Astrocyte of the spinal cord (primary cell): ENCODE measurements at regions not wholly inside any gene's neighbourhood (a gene's known extent, or its start where the extent isn't known, plus 50 kb on each side); places are given as distances from the start of the nearest gene placed in this dataset.
"Not testable (repeated sequence)": the region's sequence is repeated elsewhere in the genome, so short reads cannot be mapped to it uniquely, and the experiment has no call there.

ENCODE experiments used
- DNase-seq: peaks from one replicate; pipeline ENCODE4 v3.0.0; 2011; ENCODE audit warnings: low read depth, low spot score
- H3K4me3 ChIP-seq: 2 replicates; pipeline ENCODE4 v1.5.1; 2011; ENCODE audit warnings: low read depth, mild to moderate bottlenecking, low read length, moderate library complexity
- in situ Hi-C: cut with HindIII; loops from 2 replicates; pipeline ENCODE4 v1.10.0; 2017; ENCODE audit warnings: low sequenced_read_pairs
- TF ChIP-seq, protein P1 (sequence below): IDR thresholded peaks from 2 replicates; pipeline ENCODE4 v1.5.1; 2012; ENCODE audit warnings: low read depth, mild to moderate bottlenecking, low read length, inconsistent platforms

DNA sequence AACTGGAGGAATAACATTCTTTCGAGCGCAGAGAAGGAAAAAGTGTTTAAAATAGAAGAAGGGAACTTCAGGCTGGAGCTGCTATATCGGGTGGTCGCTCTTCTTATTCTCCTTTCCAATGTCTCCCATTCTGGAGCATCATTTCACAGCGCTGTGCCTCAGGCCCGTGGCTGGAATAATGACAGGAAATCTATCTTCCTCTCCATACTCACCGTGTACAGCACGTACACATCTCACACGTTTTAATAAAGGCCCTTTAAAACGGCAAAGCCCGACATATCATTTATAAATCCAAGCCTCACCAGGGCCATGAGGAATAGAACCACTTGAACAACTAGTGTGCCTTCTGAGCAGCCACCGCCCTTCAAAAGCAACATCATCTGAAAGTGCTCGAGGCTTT, 264.4 kb downstream of the TEX29 start:
- in situ Hi-C loops, result no loop called here
- DNase-seq, result no peak
- H3K4me3 ChIP-seq, result no peak overlapping the region
- TF ChIP-seq, protein P1, sequence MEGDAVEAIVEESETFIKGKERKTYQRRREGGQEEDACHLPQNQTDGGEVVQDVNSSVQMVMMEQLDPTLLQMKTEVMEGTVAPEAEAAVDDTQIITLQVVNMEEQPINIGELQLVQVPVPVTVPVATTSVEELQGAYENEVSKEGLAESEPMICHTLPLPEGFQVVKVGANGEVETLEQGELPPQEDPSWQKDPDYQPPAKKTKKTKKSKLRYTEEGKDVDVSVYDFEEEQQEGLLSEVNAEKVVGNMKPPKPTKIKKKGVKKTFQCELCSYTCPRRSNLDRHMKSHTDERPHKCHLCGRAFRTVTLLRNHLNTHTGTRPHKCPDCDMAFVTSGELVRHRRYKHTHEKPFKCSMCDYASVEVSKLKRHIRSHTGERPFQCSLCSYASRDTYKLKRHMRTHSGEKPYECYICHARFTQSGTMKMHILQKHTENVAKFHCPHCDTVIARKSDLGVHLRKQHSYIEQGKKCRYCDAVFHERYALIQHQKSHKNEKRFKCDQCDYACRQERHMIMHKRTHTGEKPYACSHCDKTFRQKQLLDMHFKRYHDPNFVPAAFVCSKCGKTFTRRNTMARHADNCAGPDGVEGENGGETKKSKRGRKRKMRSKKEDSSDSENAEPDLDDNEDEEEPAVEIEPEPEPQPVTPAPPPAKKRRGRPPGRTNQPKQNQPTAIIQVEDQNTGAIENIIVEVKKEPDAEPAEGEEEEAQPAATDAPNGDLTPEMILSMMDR, result no peak

DNA sequence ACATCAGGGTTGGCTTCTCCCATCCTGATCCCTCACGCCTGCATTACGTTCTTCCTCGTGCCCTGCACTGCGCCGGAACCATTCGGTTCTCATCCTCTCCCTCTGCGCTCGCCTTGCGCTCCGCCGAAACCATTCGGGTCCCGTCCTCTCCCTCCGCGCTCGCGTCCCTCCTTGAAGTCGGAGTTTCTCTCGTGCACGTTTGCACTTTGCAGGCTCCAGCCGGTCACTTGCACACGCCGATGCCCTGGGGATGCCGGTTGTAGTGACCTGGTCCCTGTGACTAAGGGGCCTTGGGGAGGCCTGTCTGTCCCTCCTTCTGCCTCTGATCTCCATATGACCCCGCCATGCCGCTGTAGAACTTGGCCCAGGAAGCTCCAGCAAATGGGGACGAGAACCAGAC, 265.8 kb downstream of the TEX29 start:
- H3K4me3 ChIP-seq, result no peak overlapping the region
- TF ChIP-seq, protein P1, result no peak
- in situ Hi-C loops, result no loop called here
- no peak for DNase-seq

DNA sequence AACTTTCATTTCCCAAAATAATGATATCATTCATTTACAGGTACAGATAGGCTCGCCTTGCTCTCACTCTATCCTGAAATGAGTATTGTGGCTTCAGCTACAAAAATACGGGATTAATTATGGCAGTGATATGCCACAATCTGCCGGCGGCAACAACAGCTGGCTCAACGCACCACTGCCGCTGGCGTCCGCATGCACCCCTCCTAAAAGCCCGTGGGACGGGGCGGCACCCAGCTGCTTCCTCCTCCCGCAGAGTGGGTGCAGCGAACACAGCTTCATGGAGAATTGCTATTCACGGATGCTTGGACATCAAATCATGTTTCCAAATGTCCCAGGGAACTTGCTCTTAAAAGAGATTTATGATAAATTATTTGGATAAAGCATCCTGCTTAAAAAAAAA, 266.8 kb downstream of the TEX29 start:
- no peak for DNase-seq
- TF ChIP-seq, protein P1, result no peak
- in situ Hi-C loops, result no loop called here
- H3K4me3 ChIP-seq, result no peak overlapping the region

DNA sequence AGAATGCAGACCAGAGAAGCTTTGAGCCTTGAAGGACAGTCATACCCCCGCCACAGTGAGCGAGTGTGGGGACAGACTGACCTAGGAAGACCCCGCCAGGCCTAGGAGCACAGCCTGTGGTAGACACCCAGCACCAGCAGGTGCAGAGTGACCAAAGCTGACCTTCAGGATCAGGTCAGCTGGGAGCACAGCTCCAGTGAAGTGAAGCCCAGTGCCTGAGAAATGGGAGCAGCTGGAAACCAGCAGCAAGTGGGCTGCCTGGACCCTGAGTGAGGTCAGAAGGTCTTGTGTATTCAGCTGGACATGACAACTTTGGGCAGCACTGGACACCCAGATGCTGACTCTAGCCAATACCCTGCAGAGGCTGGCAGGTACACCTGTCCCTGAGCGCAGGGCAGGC, 268.9 kb downstream of the TEX29 start:
- H3K4me3 ChIP-seq, result no peak overlapping the region
- no peak for DNase-seq
- TF ChIP-seq, protein P1, result no peak
- in situ Hi-C loops, result no loop called here

DNA sequence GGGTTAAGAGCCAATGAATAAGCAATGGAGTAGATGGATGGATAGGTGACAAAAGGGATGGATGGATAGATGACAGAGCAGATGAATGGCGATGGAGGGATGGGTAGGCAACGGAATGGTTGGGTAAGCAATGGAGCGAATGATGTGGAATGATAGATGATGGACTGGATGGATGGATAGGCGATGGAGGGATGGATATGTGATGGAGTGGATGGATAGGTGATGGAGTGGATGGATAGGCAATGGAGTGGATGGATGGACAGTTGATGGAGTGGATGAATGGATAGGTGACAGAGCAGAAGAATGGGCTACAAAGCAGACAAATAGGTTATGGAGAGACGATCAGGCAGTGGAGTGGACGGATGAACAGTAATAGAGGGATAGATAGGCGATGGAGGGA, 269.6 kb downstream of the TEX29 start:
- TF ChIP-seq, protein P1, result no peak
- DNase-seq, result no peak
- no peak overlapping the region for H3K4me3 ChIP-seq
- in situ Hi-C loops, result no loop called here

DNA sequence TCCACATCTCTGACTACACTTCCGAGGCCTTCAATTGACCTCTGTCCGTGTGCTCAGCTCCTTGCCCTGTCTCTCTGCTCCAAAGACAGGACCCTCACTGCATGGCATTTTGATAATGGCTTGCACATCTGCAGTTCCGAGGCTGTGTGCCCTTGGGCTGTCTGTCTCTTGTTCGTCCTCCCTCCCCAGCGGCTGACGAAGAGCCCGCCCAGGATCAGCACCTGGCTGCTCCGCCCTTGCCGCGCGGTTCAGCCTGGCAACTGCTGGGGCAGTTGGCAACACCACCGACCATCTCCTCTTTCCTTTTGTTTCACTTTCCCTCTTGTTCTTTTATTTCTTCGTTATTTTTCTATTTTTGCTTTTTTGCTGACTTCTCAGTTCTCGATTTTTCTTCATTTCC, 270.4 kb downstream of the TEX29 start:
- TF ChIP-seq, protein P1, result no peak
- H3K4me3 ChIP-seq, result no peak overlapping the region
- no peak for DNase-seq
- in situ Hi-C loops, result no loop called here

DNA sequence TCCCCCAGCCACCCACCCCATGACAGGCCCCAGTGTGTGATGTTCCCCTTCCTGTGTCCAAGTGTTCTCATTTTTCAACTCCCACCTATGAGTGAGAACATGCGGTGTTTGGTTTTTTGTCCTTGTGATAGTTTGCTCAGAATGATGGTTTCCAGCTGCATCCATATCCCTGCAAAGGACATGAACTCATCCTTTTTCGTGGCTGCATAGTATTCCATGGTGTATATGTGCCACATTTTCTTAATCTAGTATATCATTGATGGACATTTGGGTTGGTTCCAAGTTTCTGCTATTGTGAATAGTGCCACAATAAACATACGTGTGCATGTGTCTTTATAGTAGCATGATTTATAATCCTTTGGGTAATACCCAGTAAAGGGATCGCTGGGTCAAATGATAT, 273.0 kb downstream of the TEX29 start:
- in situ Hi-C loops, H3K4me3 ChIP-seq, DNase-seq: not testable (repeated sequence)
